NCI-H446 (cell line): ENCODE measurements at regions not wholly inside any gene's neighbourhood (a gene's known extent, or its start where the extent isn't known, plus 50 kb on each side); places are given as distances from the start of the nearest gene placed in this dataset.

Experiments used
- DNase-seq, 2 experiments: peaks; one replicate each; lab custom pipeline; 2025; lab: John Stamatoyannopoulos, UW

GRCh38 chr14:58846682-58847465 is 209.1 kb downstream of the DACT1 start:
- DNase-seq = no peak

- no peak for DNase-seq
Measured at GRCh38 chr14:58848365-58848764, 210.6 kb downstream of the DACT1 start.

GRCh38 chr14:58849601-58850000 is 211.8 kb downstream of the DACT1 start:
- DNase-seq = no peak

DNA sequence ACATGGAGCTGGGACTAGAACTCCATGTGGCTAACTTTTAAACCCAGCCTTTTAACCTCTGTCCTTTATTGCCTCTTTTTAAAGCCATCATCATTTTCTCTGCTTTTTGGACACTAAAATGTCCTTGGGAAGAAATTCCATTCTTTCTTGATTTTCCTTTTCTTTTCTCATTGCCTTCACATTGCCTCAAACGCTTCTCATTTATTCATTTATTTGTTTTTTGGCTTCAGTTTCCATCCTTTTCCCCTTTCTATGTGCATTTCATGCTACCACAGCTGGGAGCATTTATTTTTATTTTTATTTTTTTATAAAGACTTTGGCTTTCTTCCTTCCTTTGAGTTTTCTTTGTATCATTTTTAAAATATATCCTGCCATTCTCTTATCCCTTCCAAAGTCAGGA is 212.2 kb downstream of the DACT1 start:
- DNase-seq = no peak

DNA sequence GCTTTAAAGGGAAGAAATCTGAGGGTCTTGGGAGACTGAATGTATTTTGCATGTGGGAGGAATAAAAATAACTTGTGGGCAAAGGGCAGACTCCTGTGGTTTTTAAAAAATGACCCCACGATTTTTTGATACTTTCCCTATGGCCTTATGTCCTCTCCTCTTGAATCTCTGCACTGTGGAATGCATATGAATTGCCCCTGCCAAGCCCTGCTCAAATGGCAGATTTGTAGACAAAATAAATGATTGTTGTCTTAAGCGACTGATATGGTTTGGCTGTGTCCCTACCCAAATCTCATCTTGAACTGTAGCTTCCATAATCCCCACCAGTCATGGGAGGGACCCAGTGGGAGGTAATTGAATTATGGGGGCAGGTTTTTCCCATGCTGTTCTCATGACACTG is 223.8 kb downstream of the DACT1 start:
- DNase-seq = no peak

GRCh38 chr14:58862416-58863160 is 224.8 kb downstream of the DACT1 start:
- DNase-seq = peak in 1 of 2 experiments; percentile 16

- no peak for DNase-seq
Measured at GRCh38 chr14:58863661-58864345, 226.0 kb downstream of the DACT1 start.

DNA sequence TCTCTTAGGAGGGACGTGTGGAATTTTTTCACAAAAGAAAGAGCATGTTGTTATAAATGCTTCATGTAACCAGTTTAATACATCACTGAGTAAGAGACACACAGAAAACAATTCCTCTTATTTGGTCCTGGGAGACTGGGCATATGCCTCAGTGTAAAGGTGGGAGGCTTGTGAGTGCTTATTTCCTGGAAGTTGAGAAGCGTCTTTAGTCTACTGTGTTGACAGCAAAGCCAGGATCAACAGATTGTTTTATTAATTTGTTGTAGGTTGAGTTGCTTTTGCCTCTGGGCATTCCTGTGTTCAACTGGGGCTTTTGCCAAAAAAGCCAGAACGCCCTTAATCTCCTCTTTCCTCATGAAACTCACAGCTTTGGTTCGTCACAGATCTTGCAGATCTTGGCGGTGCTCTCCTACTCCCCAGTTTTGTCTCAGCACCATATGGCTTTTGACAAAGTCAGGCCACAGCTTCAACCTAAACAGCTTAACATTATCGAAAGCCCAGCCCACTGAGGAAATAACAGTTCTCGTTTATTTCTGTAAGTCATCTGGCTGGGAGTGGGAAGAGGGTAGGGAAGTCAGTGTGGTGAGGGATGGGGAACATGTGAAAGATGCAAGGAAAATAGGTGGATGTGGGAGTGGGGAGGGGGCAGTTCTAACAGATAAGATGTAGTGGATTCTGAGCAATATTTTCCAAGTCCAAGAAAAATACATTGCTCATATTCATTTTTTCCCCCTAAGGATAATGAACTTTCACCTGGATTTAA is 227.2 kb downstream of the DACT1 start:
- peak; percentile 58 to 94 for DNase-seq

DNA sequence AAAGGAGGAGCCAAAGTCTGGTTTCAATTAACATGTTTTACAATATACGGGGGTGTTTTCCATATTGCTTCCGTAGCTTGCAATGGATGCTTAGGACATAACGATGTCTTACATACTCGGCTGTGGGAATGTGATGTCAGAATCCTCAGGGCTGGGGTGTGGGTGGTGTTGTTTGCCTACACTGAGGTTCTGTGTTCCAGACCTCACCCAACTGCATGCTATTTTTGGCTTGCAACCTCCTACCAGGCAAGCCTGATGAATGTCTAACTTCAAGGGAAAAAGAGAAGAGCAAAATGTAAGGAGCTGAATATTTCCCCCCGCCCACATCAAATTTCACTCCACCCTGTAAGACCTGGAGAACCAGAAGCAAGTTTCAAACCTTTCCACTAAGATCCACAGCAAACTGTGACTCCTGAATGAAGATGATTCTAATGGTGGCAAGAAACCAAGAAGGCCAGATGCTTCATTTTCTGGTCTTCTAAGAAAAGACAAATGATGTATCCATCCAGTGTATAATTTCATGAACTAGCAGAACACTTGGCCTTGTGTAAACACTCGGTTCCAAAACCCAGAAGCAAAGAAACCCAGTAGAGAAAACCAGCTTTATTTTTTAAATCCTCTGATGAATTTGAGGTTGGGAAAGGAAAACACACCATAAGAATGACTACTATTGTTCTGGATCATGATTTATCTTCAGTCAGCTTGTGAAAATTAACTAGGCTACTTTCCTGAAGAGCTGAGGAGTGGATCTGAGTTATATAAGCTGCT is 227.9 kb downstream of the DACT1 start:
- peak; percentile 48 to 78 for DNase-seq

DNA sequence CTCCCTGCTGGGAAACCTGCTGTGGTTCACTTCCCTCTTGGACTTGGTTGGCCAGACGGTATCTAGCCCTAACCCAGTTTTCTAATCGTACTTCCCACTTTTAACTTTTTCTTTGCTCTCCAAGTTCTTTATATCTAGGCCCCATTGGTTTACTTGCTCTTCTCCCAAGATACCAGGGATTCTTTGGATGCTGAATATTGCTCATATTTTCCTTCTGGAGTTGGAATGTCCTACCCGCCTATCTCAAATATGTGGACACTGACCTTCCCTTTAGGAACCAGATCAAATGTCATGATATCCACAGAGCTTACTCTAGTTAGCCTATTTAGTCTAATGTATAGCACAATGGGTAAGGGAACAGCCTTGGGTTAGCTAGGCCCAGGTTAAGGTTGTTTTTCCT is 228.6 kb downstream of the DACT1 start:
- no peak for DNase-seq

- no peak for DNase-seq
Measured at GRCh38 chr14:58870961-58871360, 233.2 kb downstream of the DACT1 start.

- DNase-seq = no peak
Measured at GRCh38 chr14:58871573-58871972, 233.8 kb downstream of the DACT1 start.

DNA sequence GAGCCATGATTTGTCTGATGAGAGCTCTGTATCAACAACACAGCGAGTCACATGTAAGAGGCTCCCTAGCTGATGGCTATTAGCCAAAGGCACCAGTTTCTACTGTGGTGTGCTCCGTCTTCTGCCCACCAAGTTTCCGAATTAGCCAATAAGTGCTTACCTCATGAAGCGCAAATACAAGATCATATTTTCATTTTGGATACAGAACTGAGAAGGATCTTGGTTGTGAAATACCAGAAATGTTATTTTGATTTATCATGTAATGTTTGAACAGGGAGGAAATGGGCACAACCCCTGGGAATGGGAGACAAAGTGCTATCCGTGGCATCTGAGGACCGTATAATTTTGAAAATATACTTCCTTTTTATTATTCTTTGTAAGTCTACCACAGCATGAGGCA is 234.3 kb downstream of the DACT1 start:
- no peak for DNase-seq

GRCh38 chr14:58873228-58873953 is 235.6 kb downstream of the DACT1 start:
- no peak for DNase-seq

DNA sequence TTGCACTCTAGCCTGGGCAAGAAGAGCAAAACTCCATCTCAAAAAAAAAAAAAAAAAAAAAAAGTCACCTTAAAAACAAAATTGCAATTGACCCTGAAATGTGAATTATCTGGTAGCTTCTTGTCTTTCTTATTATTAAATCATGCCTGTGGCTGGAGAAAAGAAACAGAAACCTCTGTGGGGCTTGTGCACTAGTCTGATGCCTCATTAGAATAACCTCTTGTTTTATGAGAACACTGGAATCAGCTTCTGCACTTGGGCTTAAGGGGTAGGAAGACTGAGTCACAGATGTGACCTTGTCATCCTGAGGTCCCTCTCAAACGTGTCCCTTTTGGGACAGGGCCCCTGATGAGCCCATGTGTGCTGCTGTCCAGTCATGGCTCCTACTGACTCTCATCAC is 237.9 kb downstream of the DACT1 start:
- DNase-seq = no peak

GRCh38 chr14:58876608-58877007 is 238.8 kb downstream of the DACT1 start:
- no peak for DNase-seq

DNA sequence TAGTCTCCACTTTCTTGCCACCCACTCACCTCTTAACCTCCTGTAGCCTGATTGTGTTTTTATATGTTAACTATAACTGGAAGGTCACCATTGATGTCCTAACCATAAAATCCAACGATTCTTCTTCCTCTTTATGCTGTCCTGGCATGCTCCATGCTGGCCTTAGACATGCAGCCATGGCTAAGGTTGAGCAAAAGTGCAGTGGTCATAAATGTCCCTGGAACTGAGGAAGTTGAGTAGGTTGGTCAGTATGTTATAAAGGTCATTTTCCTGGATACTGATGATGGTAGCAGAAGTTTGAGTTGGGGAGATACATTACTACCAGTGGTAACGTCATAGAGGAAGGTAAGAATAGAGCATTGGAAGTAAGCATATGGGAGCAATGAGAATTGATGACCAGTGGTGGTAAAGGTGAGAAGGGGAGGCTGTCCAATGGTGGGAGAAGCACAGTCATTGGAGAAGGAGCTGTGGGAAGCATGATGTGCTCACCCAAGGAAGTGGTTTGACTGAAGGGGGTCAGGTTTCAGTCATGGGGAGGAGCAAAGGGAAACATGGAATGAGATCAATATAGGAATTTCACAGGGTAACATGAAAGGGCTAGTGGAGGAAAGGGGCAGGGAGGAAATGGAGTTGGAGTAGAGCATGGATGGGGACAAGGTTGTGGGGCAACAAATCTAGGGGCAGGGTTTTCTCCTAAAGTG is 240.8 kb downstream of the DACT1 start:
- no peak for DNase-seq

- no peak for DNase-seq
Measured at GRCh38 chr14:58881433-58881832, 243.7 kb downstream of the DACT1 start.

- DNase-seq = peak; percentile 32 to 60
Measured at GRCh38 chr14:58882577-58883018, 244.8 kb downstream of the DACT1 start.

DNA sequence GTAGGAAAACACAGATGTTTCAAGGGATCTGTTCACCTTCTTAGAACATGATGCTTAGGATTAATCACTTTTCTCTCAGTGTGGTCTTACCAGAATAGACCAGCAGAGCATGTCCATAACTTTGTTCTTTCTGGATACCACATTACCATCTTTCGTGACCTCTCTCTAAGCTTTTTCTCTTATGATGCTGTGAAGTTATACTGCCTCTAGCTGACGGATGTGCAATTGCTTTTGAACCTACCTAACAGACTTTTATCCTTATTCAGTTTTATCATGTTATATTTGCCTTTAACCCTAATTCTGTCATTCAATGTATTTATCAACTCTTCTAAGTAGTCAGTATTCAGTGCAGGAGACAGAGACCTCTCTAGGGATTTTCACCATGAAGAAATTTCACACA is 246.7 kb downstream of the DACT1 start:
- no peak for DNase-seq
